ENCODE measurements at regions not wholly inside any gene's neighbourhood (a gene's known extent, or its start where the extent isn't known, plus 50 kb on each side); places are given as distances from the start of the nearest gene placed in this dataset.

DNA sequence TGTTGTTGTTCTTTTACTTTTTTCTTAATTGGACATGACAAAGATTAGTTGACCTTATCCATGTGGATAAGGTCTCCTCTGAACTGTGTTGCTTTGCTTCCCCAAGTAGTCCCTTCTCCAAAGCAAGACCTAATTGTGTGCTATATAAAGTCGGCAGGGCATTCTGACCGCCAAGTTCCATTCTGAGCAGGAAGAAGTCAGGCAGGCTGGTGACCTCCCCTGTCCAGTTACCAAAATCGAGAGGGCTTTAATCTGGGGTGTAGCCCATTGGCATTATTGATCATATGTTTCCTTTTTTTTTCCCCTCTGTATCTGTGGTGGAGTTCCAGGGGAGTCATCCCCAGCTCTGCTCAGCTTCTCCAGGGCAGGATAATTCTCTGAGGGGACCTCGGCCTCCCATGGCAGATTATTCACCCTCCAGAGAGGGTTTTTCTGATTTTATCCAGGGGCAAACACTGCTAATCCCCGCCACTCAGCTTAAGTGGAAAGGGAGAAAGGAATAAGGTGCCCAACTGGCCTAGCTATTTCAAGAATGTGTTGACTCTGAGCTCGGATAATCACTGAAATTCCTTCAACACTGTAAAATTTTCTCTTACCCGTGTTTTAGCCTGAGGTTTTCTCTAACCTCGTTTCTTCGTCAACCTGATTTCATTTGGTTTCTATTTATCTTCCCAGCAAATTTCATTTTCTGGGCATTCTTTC, 71.8 kb upstream of the L3MBTL3 start:
- Histone ChIP-seq H3K4me1 (no peaks in the 10 kb centered on the region), H3K27ac (no peak overlapping the region), H3K27me3 (peaks cover 0 to 7% (median 0%) of the 10 kb centered on the region in 3 donors), H3K4me3 (no peak overlapping the region), H3K36me3 (no peaks in the 10 kb centered on the region), H3K9me3 (peaks cover 0 to 4% (median 0%) of the 10 kb centered on the region in 4 donors)
- intact Hi-C loops (cut with DNase I; ENCODE audit: low total_unique reads) = no loop called here
- DNase-seq = no peak
- WGBS, 5 donors = 65 to 73% (median 68%) methylated on average over 9 of the region's 9 CpGs
- TF ChIP-seq POLR2AphosphoS5 (IDR thresholded peaks at IDR 0.05) (no peak), EP300 (IDR thresholded peaks at IDR 0.05) (no peak), POLR2A (IDR thresholded peaks at IDR 0.05) (no peak)
- TF ChIP-seq, protein P1, sequence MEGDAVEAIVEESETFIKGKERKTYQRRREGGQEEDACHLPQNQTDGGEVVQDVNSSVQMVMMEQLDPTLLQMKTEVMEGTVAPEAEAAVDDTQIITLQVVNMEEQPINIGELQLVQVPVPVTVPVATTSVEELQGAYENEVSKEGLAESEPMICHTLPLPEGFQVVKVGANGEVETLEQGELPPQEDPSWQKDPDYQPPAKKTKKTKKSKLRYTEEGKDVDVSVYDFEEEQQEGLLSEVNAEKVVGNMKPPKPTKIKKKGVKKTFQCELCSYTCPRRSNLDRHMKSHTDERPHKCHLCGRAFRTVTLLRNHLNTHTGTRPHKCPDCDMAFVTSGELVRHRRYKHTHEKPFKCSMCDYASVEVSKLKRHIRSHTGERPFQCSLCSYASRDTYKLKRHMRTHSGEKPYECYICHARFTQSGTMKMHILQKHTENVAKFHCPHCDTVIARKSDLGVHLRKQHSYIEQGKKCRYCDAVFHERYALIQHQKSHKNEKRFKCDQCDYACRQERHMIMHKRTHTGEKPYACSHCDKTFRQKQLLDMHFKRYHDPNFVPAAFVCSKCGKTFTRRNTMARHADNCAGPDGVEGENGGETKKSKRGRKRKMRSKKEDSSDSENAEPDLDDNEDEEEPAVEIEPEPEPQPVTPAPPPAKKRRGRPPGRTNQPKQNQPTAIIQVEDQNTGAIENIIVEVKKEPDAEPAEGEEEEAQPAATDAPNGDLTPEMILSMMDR (IDR thresholded peaks at IDR 0.05) = no peak

- Histone ChIP-seq H3K9me3 (peaks cover 0 to 4% (median 0%) of the 10 kb centered on the region in 4 donors), H3K4me1 (no peaks in the 10 kb centered on the region), H3K27me3 (peaks cover 0 to 8% (median 0%) of the 10 kb centered on the region in 3 donors), H3K4me3 (no peak overlapping the region), H3K27ac (no peak overlapping the region), H3K36me3 (no peaks in the 10 kb centered on the region)
- no peak for TF ChIP-seq POLR2A (IDR thresholded peaks at IDR 0.05)
- TF ChIP-seq, protein P1 (IDR thresholded peaks at IDR 0.05) = no peak
- TF ChIP-seq POLR2AphosphoS5 (IDR thresholded peaks at IDR 0.05) = no peak
- TF ChIP-seq EP300 (IDR thresholded peaks at IDR 0.05) = no peak
- DNase-seq = no peak
- intact Hi-C loops (cut with DNase I; ENCODE audit: low total_unique reads) = no loop called here
- WGBS, 5 donors = 86 to 90% (median 90%) methylated on average over 11 of the region's 11 CpGs
Measured at GRCh38 chr6:129943637-129944271, 74.6 kb upstream of the L3MBTL3 start.

- H3K27ac ChIP-seq = no peak overlapping the region
- DNase-seq = no peak
- no peaks in the 10 kb centered on the region for H3K9me3 ChIP-seq
- no peaks in the 10 kb centered on the region for H3K36me3 ChIP-seq
- WGBS, 5 donors = 66 to 81% (median 72%) methylated on average over 6 of the region's 6 CpGs
- H3K27me3 ChIP-seq = peaks cover 0 to 8% (median 0%) of the 10 kb centered on the region in 3 donors
- no peak overlapping the region for H3K4me3 ChIP-seq
- H3K4me1 ChIP-seq = no peaks in the 10 kb centered on the region
- intact Hi-C loops (cut with DNase I; ENCODE audit: low total_unique reads) = no loop called here
- TF ChIP-seq EP300 (IDR thresholded peaks at IDR 0.05) (no peak), POLR2AphosphoS5 (IDR thresholded peaks at IDR 0.05) (no peak), POLR2A (IDR thresholded peaks at IDR 0.05) (no peak)
- TF ChIP-seq, protein P1 (IDR thresholded peaks at IDR 0.05) = no peak
Measured at GRCh38 chr6:129940454-129941195, 77.8 kb upstream of the L3MBTL3 start.

DNA sequence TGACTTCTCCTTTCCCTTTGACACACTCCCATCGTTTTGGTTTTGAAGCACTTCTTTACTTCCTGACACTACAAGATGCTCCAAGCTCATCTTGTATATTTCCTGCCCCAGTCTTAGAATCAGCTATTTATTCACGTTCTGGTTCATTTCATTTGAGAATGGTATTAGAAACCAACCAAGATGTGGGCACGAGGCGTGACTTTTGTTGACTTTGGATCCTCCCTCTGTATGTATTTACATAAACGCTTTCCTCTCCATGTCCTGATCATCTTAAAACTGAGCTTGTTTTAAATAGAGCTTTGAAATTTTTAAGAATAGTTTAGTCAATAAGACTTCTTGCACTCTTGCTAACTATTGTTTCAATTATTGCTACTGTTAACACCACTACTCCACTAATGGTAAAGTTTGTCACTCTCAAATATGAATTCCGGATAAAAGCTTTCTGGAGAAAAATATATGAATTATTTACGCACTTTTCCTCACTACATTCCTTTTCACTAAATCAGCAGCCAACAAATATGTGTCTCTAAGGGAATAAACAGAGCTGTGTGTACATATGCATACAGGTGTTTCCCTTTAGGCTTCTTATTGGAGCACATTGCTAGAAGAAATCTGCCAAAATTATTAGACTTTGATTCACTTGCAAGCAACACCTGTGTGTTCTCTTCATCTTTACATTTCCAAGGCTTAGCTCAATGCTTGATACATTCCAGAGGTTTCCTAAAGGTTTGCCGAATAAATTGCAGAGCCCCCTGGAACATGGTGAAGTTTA, 77.3 kb upstream of the TMEM244 start:
- Histone ChIP-seq H3K4me1 (no peaks in the 10 kb centered on the region), H3K9me3 (no peaks in the 10 kb centered on the region), H3K4me3 (no peak overlapping the region), H3K27me3 (peaks cover 0 to 8% (median 0%) of the 10 kb centered on the region in 3 donors), H3K27ac (no peak overlapping the region), H3K36me3 (no peaks in the 10 kb centered on the region)
- DNase-seq = no peak
- WGBS, 5 donors = 59 to 76% (median 67%) methylated on average over 8 of the region's 8 CpGs
- TF ChIP-seq EP300 (IDR thresholded peaks at IDR 0.05) (no peak), POLR2A (IDR thresholded peaks at IDR 0.05) (no peak), POLR2AphosphoS5 (IDR thresholded peaks at IDR 0.05) (no peak)
- TF ChIP-seq, protein P1 (IDR thresholded peaks at IDR 0.05) = no peak
- intact Hi-C loops (cut with DNase I; ENCODE audit: low total_unique reads) = no loop called here
